Prostate gland (tissue), 2 donors: ENCODE measurements at regions not wholly inside any gene's neighbourhood (a gene's known extent, or its start where the extent isn't known, plus 50 kb on each side); places are given as distances from the start of the nearest gene placed in this dataset.

ENCODE experiments used
- CTCF ChIP-seq, 4 experiments: fragments of 200-600 bp in 2 of 4; fragments of 450-650 bp in 2 of 4; sonication (generic) in 2 of 4; IDR thresholded peaks; 1 replicate in 3 of 4; 2 replicates in 1 of 4; pipeline ENCODE4 v1.5.1; 2016 to 2019; ENCODE audit warnings: antibody characterized with exemption in 4 of 4, mild to moderate bottlenecking in 2 of 4, moderate library complexity in 2 of 4
- POLR2A ChIP-seq: fragments of 450-650 bp; IDR thresholded peaks from one replicate; pipeline ENCODE4 v1.6.1; 2016; ENCODE audit warnings: antibody characterized with exemption, mild to moderate bottlenecking

GRCh38 chr1:3978990-3979325 lies 78.9 kb upstream of the C1orf174 start:
- TF ChIP-seq CTCF (IDR thresholded peaks at IDR 0.05), result no peak
- no peak for TF ChIP-seq POLR2A
